Breast epithelium (tissue), 4 donors: ENCODE measurements at regions not wholly inside any gene's neighbourhood (a gene's known extent, or its start where the extent isn't known, plus 50 kb on each side); places are given as distances from the start of the nearest gene placed in this dataset.

Experiments used
- DNase-seq, 2 donors: peaks; one replicate each; pipeline ENCODE4 v3.0.0-alpha.2; 2019; ENCODE audit warnings: low spot score in 2 of 2
- H3K27ac ChIP-seq, 2 donors: fragments of 200-600 bp; sonication (generic) in 1 of 2; one replicate each; pipeline ENCODE4 v1.5.1; 2016 to 2019; ENCODE audit warnings: mild to moderate bottlenecking in 1 of 2
- H3K27me3 ChIP-seq, 2 donors: fragments of 200-600 bp; sonication (generic) in 1 of 2; one replicate each; pipeline versions ENCODE4 v1.5.1 to v1.6.0; 2017 to 2019; ENCODE audit warnings: control low read depth in 1 of 2, mild to moderate bottlenecking in 1 of 2
- H3K36me3 ChIP-seq: fragments of 200-600 bp; one replicate; pipeline ENCODE4 v1.5.1; 2019
- H3K4me1 ChIP-seq, 2 donors: fragments of 200-600 bp; sonication (generic); one replicate each; pipeline ENCODE4 v1.5.1; 2016 to 2019; ENCODE audit warnings: control low read depth in 1 of 2
- H3K4me3 ChIP-seq, 3 donors: fragments of 200-600 bp; sonication (generic); 1 replicate in 2 of 3; 2 replicates in 1 of 3; pipeline ENCODE4 v1.5.1; 2016 to 2019; ENCODE audit warnings: mild to moderate bottlenecking in 3 of 3, moderate library complexity in 2 of 3
- H3K9me3 ChIP-seq, 2 donors: fragments of 200-600 bp; sonication (generic) in 1 of 2; one replicate each; pipeline ENCODE4 v1.5.1; 2016 to 2019; ENCODE audit warnings: control low read depth in 1 of 2
- POLR2A ChIP-seq: fragments of 450-650 bp; IDR thresholded peaks from one replicate; pipeline ENCODE4 v1.6.1; 2016; ENCODE audit warnings: antibody characterized with exemption, mild to moderate bottlenecking, moderate library complexity
- POLR2AphosphoS5 ChIP-seq, 3 donors: sonication (generic); formaldehyde crosslinking; IDR thresholded peaks; one replicate each; pipeline ENCODE4 v1.6.1; 2017; ENCODE audit warnings: antibody characterized with exemption in 3 of 3
- intact Hi-C: fragments of 100-400 bp; cut with DNase I; formaldehyde crosslinking; loops from one replicate; pipeline ENCODE4 v1.15.1; 2023; ENCODE audit warnings: low total_unique reads
- TF ChIP-seq, protein P1 (sequence below), 3 donors: fragments of 450-650 bp; IDR thresholded peaks; one replicate each; pipeline ENCODE4 v1.5.1; 2016 to 2017; ENCODE audit warnings: antibody characterized with exemption in 3 of 3, mild to moderate bottlenecking in 3 of 3, moderate library complexity in 3 of 3

DNA sequence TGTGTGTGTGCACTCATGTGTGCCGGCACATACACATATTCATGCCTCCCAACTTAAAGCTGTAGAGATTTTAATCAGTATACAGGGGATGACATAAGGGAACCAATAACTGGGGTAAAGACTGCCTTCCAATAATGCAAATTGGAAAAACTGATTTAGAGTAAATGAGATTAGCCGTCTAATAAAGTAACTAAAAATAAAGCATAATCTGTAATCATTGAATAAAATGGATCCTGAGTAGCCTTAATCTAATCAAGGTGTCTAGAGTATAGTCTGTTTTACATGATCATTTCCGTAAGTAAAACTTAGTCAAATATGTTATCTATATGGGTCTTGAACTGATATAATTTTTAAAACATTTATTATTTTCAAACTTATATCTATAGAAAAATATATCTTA is 925.8 kb downstream of the FSTL5 start:
- H3K27ac ChIP-seq, result no peak overlapping the region
- no peaks in the 10 kb centered on the region for H3K4me1 ChIP-seq
- intact Hi-C loops, result loop anchor here (10.0 kb wide), 1 partner anchor 1323 kb away; no protein-coding TSS in a partner anchor
- H3K27me3 ChIP-seq, result no peaks in the 10 kb centered on the region
- H3K4me3 ChIP-seq, result no peak overlapping the region
- H3K36me3 ChIP-seq, result no peaks in the 10 kb centered on the region
- DNase-seq, result no peak
- H3K9me3 ChIP-seq, result no peaks in the 10 kb centered on the region
- TF ChIP-seq POLR2A (no peak), POLR2AphosphoS5 (IDR thresholded peaks at IDR 0.05) (no peak)
- TF ChIP-seq, protein P1, sequence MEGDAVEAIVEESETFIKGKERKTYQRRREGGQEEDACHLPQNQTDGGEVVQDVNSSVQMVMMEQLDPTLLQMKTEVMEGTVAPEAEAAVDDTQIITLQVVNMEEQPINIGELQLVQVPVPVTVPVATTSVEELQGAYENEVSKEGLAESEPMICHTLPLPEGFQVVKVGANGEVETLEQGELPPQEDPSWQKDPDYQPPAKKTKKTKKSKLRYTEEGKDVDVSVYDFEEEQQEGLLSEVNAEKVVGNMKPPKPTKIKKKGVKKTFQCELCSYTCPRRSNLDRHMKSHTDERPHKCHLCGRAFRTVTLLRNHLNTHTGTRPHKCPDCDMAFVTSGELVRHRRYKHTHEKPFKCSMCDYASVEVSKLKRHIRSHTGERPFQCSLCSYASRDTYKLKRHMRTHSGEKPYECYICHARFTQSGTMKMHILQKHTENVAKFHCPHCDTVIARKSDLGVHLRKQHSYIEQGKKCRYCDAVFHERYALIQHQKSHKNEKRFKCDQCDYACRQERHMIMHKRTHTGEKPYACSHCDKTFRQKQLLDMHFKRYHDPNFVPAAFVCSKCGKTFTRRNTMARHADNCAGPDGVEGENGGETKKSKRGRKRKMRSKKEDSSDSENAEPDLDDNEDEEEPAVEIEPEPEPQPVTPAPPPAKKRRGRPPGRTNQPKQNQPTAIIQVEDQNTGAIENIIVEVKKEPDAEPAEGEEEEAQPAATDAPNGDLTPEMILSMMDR (IDR thresholded peaks at IDR 0.05), result no peak

DNA sequence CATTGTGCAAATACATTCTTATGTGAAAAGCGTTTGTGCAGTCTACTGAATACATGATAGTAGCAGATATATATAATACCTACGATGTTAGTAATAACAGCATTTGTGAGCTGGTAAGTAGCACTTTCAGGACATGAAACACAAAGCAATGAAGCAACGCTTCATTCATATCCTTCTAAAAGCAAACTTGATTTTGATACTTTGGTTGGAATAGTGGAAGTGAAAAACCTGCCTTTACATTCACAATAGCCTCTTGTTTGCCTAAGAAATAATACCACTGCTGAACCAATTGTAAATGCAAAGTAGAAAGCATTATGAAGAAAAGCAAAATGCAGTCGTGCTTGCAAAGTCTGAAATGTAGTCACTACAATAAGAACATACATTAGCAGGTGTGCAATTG is 926.3 kb downstream of the FSTL5 start:
- intact Hi-C loops, result loop anchor here (10.0 kb wide), 1 partner anchor 1323 kb away; no protein-coding TSS in a partner anchor
- H3K4me3 ChIP-seq, result no peak overlapping the region
- no peak for DNase-seq
- no peaks in the 10 kb centered on the region for H3K4me1 ChIP-seq
- TF ChIP-seq POLR2A (no peak), POLR2AphosphoS5 (IDR thresholded peaks at IDR 0.05) (no peak)
- TF ChIP-seq, protein P1 (IDR thresholded peaks at IDR 0.05), result no peak
- H3K27ac ChIP-seq, result no peak overlapping the region
- H3K27me3 ChIP-seq, result no peaks in the 10 kb centered on the region
- no peaks in the 10 kb centered on the region for H3K36me3 ChIP-seq
- H3K9me3 ChIP-seq, result no peaks in the 10 kb centered on the region

GRCh38 chr4:161225327-161225726 is 938.5 kb downstream of the FSTL5 start:
- Histone ChIP-seq H3K4me3 (no peak overlapping the region), H3K27me3 (no peaks in the 10 kb centered on the region), H3K9me3 (peaks cover 6 to 14% of the 10 kb centered on the region in 2 donors), H3K36me3 (no peaks in the 10 kb centered on the region), H3K27ac (no peak overlapping the region), H3K4me1 (no peaks in the 10 kb centered on the region)
- intact Hi-C loops, result no loop called here
- DNase-seq, result no peak
- no peak for TF ChIP-seq POLR2AphosphoS5 (IDR thresholded peaks at IDR 0.05)

DNA sequence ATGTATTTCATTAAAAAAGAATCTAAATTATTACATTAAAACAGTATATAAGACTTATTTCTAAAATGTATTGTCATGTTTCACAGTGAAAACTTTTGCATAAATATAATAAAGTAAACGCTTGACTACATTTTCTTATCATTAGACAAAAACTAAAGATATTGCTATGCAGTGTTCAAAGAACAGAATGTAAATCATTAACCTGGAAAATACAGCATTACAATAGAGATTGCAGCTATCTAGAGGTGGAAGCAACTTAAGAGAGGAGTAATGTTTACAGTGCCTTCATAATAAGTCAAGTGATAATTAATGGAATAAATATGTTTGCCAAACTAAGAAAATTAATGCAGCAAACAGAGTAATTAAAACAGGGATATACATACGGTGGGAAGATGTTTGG is 940.9 kb downstream of the FSTL5 start:
- Histone ChIP-seq H3K9me3 (peaks cover 6 to 11% of the 10 kb centered on the region in 2 donors), H3K36me3 (no peaks in the 10 kb centered on the region), H3K4me1 (no peaks in the 10 kb centered on the region), H3K27me3 (no peaks in the 10 kb centered on the region), H3K4me3 (no peak overlapping the region), H3K27ac (no peak overlapping the region)
- no peak for TF ChIP-seq POLR2A
- TF ChIP-seq POLR2AphosphoS5 (IDR thresholded peaks at IDR 0.05), result no peak
- TF ChIP-seq, protein P1 (IDR thresholded peaks at IDR 0.05), result no peak
- intact Hi-C loops, result no loop called here
- DNase-seq, result no peak

DNA sequence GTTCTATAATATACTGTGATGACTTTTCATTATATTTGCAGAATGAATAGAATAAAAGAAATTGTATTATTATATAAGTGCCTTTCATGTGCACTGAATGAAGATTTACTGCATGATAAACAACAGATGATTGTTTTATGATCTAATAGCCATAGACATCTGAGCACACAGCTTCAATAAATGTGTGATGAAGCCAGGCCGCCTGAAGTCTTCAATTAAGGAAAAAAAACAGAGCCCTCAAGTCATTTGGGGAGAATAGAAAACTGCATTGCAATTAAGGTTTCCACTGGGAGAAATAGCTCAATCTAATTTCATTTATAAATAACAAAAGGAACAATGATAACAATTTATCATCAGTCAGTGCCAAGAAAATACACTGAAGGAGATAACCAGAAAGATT is 955.2 kb downstream of the FSTL5 start:
- intact Hi-C loops, result no loop called here
- DNase-seq, result no peak
- Histone ChIP-seq H3K4me3 (no peak overlapping the region), H3K36me3 (no peaks in the 10 kb centered on the region), H3K4me1 (no peaks in the 10 kb centered on the region), H3K9me3 (no peaks in the 10 kb centered on the region), H3K27me3 (no peaks in the 10 kb centered on the region), H3K27ac (no peak overlapping the region)
- TF ChIP-seq, protein P1 (IDR thresholded peaks at IDR 0.05), result no peak
- TF ChIP-seq POLR2A (no peak), POLR2AphosphoS5 (IDR thresholded peaks at IDR 0.05) (no peak)

DNA sequence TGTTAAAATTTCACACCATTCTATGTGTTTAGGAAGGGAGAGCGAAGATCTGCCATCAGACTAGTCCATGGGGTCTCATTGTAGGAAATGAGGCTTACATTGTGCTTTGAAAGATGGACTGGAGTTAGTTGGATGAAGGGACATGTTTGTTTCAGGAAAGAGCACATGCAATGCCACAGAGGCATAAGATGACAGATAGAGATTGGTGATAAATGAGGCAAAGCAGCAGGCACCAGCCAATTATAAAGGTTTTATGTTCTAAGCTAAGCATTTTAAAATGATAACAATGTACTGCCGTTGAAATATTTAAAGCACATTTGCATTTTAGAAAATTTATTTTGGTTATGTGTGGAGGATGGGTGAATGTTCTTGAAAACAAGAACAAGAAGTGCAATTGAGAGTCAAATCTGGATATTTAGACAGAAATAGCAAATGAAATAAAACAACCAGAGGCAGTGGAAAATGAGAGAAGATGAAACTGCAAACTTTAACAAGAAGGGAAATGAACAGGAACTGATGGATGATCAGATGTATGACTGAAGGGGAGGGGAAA is 957.2 kb downstream of the FSTL5 start:
- no peaks in the 10 kb centered on the region for H3K9me3 ChIP-seq
- no peaks in the 10 kb centered on the region for H3K27me3 ChIP-seq
- TF ChIP-seq POLR2AphosphoS5 (IDR thresholded peaks at IDR 0.05) (no peak), POLR2A (no peak)
- TF ChIP-seq, protein P1 (IDR thresholded peaks at IDR 0.05), result no peak
- no peaks in the 10 kb centered on the region for H3K36me3 ChIP-seq
- no peak for DNase-seq
- intact Hi-C loops, result no loop called here
- H3K4me1 ChIP-seq, result no peaks in the 10 kb centered on the region
- no peak overlapping the region for H3K27ac ChIP-seq
- no peak overlapping the region for H3K4me3 ChIP-seq
